Left kidney (tissue), 1 donor: ENCODE measurements at regions not wholly inside any gene's neighbourhood (a gene's known extent, or its start where the extent isn't known, plus 50 kb on each side); places are given as distances from the start of the nearest gene placed in this dataset.
"Not testable (repeated sequence)": the region's sequence is repeated elsewhere in the genome, so short reads cannot be mapped to it uniquely, and the experiment has no call there.

Source experiments
- DNase-seq: peaks from one replicate; pipeline ENCODE4 v3.0.0-alpha.2; 2013

DNA sequence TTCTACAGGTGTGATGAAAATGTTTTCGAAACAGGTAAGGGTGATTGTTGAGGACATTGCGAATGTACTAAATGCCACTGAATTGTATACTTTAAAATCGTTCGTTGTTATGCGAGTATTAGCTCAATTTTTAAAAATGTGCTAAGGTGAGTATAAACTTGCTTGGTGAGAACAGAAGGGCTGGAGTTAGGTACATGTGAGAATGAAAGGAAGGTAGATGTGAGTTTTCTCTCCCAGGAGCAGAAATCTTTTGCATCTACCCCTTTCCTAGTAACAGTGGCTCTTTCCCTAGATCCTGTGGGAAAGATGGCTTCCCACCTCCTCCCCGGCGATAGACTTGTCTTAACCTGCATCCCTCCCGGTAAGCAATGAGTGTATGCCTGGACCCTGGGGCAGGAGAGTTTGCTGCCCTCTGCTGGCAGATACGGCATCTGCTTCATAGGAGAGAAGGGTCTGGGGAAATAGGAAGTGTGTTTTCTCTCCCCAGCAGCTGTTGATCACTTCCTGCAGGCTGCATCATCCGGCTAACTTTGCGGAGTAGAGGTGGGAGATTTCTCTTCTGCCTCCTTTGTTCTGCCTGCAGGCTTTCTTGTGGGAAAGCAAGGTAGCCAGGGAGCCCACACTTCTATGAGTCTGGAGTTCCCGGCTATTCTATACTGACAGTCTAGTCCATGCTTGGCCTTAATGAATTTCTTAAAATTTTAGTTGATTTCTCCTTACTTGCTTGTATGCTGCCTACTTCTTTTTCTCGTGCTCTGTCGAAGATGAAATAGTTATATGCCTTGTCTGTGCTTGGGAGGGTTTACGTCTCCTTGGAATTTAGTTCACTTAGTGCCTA, 373.3 kb upstream of the SEMA6A start:
- no peak for DNase-seq

DNA sequence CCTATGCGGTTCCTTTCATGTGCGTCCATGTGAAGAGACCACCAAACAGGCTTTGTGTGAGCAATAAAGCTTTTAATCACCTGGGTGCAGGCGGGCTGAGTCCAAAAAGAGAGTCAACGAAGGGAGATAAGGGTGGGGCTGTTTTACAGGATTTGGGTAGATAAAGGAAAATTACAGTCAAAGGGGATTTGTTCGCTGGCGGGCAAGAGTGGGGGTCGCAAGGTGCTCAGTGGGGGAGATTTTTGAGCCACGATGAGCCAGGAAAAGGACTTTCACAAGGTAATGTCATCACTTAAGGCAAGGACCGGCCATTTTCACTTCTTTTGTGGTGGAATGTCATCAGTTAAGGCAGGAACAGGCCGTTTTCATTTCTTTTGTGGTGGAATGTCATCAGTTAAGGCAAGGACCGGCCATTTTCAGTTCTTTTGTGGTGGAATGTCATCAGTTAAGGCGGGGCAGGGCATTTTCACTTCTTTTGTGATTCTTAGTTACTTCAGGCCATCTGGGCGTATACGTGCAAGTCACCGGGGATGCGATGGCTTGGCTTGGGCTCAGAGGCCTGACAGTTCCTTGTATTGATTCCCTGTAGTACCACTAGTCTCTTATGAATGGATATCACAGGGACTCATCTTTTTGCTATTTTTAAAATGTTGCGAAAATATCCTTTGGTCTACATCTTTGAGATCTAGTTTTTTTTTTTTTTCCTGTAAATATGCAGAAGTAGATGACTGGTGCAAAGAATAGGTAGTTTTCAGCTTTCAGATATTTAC, 371.2 kb upstream of the SEMA6A start:
- DNase-seq: not testable (repeated sequence)

DNA sequence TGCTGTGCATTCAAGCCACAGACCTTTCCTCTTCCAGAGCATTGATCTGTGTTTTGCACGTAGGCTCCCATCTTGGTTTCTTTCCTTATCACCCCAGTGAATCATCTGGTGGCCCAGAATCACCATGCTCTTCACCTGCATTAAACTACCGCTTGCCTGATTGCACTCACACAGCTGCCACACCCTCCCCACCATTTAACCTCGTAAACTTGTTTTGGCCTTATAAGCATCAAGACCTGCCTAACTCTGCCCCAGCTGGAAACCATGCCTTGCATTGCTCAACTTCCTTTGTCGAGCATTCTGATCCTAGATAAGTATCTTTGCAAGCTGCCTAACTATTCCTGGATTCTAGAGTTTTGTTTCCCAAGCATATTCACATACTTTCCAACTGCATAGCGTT, 369.6 kb upstream of the SEMA6A start:
- no peak for DNase-seq

DNA sequence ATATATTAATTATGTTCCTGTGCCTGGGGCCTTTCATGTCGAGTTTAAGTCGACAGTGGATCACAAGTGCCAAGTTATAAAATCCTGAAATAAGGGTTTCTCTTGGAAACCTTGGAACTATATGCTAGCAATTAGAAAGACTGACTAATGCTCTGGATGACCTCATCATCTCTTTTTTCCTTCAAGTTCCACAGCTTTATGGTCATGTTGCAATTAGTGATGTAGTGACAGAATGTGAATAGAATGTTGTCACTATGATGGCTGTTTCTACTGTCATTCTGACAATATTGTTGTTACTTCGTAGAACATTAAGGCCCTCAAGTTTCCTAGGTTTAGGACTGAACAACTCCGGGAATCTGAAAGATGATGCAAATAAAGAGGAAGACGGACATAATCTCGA, 368.0 kb upstream of the SEMA6A start:
- no peak for DNase-seq

DNA sequence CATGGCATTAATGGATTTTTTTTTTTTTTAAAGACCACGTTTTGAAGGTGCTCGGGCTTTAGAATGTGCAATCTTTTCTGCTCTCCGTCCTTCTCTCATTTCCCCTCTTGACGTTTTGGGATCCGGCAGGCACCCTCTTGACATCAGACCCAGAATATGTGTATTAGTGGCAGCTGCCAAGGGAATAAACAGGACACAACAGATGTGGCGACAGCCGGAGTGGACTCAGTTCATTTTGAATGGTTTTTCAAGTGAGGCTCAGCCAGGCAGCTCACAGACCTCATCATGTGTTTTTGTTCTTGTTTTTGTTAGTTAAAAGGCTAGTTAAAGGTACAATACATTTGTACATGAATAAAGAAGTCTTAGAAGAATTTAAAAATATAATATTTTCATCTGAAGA, 365.0 kb upstream of the SEMA6A start:
- no peak for DNase-seq

DNA sequence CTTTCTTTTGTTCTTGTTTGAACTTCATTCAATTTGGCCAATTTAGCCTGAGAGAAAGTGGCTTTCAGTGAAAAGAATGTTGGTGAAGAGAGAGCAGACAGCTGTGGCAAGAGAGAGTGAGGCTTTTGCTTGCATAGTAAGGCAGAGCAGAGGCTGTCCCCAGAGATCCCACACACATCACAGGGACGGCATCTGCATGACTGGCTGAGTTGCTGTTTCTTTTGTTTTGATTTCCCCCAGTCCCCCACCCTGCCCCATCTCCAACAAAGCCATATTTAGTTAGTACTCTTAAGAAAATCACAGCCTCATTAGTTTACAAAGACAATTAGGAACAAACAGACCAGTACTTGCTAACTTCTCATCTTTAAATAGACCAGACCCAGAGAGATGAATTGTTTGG, 363.9 kb upstream of the SEMA6A start:
- DNase-seq: no peak

DNA sequence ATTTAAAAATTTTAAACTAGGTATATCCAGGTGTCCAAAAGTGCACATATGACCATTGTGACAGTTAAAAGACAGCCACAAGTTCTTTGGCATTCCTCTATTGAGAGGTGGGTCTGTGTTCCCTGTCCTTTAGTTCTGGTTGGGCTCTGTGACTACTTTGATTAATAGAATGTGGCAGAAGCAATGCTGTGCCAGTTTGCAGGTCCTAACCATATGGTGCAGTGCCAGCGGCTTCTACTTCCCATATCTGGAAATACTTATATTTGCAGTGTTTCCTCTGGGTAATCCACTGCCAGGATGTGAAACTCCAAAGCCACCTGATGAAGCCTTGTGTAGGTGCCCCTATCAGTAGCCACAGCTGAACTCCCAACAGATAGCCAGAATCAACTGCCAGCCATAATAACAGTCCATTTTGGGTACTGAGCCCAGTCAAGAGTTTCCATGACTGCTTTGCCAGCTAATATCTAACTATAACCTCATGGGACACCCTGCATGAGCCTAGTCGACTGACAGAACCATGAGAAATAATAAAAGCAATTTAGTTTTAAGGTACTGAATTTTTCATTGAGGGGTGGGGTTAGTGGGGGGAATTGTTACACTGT, 361.0 kb upstream of the SEMA6A start:
- DNase-seq: no peak

DNA sequence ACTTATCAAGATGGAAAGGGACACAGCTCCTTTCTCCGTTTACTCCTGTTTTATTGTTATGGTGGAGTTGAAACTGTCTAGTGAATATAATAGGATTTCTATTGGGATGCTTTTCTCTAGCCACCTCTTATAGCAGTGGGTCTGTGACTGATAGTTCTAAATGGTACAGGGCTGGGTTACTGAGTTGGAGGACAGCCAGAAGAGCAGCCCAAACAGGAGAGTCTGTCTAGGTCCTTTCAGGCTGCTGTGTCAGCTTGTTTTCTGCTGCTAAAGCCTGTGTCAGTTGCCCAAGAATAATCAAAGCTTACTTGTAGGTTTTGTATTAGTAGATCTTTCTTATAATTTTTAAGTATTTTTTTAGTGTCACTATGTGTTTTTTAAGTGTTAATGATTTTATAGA, 356.0 kb upstream of the SEMA6A start:
- DNase-seq: no peak

DNA sequence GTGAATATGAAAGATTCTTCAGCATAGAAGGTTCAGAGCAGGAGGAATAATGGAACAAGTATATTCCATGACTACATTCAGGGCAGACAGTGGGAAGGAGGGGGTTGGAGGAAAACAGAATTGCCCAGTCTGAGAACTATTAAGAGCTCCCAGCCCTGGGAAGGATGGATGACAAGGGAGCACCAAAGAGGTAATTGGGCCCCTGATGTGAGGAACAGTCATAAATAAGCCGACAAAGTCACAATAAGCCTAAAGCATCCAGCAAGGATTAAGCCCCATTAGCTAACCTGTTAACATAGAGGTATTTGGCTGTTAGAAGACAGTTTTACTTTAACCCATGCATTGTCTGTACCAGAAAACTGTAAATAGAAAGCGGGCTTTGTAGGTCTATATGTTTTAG, 348.7 kb upstream of the SEMA6A start:
- no peak for DNase-seq

DNA sequence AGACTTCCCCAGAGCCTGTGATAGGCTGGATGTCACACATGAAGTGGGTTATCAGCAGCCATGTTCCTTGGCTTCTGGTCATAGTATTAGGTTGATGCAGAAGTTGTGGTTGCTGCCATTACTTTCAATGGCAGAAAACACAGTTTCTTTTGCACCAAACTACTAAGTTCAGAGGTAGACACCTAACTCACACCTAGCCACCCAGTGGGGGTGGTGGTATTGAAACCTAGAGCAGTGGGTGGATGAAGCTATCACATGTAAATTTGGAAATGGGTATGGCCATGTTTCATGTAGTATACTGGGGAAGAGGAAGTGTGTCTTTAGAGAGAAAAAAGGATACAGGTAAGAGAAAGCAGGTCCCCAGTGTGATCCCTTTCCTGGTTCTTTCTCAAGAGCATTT, 347.9 kb upstream of the SEMA6A start:
- no peak for DNase-seq

DNA sequence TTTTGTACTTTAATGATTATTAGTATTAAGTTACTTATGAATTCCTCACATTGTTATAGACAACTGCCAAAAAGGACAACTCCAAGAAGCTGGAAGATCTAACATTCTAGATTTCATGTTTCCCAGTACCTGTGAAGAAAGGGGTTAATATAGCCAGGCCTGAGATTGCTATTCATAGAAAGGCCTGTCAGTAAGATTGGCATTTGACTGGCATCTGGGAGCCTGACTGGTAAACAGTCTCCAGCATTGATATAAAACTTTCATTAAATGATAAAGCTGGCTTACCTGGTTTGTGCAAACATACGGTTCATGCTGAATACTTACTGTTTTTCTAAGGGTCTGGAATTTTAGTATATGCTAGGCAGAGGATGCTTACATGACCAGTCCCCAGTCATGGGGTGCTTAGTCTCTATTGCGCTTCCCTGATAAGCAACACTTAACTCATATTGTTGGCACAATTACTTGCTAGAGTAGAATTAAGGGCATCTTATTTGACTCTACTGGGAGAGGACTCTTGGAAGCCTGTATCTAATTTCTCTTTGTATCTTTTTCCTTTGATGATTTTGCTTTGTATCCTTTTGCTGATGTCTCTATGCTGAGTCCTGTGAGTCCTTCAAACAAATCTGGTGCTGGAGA, 340.4 kb upstream of the SEMA6A start:
- DNase-seq: no peak

DNA sequence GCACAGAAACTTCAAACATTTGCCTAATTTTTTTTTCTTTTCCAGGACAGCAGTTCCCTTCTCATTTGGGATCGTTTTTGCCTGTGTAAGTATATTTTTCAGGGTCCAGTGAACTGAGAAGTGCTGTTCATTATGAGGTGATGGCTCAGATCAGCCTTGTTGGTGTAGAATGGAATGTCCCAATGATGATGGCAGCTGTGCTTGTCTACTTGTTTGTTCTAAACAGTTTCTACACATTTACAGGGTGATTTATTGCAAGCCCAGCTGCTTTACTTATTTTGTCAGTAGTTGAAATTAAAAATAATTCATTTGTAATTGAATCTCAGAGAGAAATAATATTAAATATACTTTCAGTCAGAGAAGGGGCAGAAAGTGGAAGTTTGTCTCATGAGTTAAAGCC, 337.6 kb upstream of the SEMA6A start:
- DNase-seq: no peak

DNA sequence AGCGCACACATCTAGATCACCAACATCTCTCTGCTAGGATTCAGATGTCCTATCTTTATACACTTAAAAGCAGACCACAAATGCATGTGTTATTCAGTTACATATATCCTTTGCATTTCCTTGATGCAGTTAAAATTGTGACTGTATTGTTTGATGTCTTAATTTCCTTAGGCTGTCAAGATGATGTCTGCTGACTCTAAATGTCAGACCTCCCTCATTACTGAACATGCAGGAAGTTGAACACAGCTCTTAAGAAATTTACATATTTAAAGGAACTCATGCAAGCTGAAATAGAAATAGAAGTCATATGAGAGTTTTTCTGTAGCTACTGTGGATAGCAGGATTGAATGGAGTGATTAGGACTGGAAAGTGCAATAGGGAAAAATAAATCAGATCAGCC, 336.5 kb upstream of the SEMA6A start:
- no peak for DNase-seq

DNA sequence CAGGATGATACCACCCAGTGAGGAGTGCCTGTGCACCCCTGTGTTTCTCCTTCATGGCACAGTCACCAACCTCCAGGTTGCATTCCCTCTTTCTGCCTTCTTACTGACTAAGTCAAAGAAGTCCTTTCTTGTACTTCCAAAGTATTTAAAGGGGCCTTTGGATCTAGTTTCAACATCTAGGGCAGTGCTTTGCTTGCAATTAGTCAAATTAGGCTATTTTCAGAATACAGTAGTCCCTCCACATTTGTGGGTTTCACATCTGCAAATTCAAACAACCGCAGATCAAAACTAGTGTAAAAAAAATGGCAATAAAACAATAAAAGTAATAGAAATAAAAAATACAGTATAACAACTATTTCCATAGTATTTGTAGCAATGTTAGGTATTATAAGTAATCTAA, 333.9 kb upstream of the SEMA6A start:
- DNase-seq: no peak

DNA sequence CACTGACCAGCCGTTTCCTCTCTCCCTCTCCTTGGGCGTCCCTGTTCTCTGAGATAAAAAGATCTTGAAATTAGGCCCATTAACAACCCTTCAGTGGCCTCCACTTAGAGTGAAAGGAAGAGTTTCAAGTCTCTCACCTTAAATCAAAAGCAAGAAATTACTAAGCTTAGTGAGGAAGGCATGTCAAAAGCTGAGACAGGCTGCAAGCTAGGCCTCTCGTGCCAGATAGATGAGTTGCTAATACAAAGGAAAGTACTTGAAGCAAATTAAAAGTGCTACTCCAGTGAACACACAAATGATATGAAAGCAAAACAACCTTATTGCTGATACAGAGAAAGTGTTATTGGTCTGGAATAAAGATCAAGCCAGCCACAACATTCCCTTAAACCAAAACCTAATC, 331.3 kb upstream of the SEMA6A start:
- no peak for DNase-seq

DNA sequence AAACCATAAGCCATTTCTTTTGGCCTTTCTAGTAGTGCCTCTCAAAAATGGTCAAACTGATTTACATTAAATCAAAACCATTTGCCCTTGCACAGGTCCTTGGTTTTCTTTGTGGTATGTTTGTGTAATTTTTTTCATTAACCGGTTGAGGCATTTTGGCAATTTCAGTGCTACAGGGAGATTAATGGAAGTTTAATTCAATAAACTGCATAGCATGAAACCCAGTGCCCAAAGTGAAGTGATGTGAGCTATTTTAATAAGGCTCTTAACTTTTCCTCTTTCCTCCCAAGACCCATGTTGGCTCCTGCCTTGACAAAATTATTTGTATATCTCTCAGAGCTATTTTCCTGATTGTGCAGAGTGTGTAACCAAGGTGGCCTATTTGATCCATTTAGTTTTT, 326.2 kb upstream of the SEMA6A start:
- no peak for DNase-seq

DNA sequence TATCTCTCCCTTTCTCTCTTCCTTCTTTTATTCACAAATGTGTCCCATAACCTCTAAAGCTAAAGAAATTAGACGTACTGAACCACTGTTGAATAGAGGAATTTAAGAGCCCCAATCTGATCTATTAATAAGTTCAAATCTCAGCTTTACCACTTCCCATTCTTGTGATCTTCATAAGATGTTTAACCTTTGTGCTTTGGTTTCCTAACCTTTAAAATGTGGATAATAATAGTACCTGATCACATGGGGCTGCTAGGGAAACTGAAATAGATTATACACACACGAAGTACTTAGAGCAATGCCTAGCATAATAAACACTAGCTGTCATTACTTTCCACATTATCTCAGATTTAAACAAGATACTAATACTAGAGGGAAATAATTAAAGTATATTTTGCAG, 324.3 kb upstream of the SEMA6A start:
- DNase-seq: no peak

DNA sequence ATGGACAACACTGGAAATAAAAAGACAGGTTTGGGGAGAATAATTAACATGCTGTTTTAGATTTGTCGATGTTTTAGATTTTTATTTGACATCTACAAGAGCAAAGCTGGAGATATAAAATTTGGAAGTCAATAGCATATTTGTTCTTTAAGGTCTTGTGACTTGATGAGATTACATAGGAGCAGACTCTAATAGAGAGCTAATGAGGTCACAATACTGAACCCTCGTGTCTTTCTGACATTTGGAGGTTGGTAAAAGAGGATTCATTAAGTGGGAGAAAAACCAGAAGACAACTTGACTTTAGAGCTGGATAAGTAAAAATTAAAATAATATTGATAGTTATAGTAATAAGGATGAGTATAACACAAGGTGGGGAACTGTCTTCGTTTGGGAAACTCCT, 322.7 kb upstream of the SEMA6A start:
- DNase-seq: no peak

DNA sequence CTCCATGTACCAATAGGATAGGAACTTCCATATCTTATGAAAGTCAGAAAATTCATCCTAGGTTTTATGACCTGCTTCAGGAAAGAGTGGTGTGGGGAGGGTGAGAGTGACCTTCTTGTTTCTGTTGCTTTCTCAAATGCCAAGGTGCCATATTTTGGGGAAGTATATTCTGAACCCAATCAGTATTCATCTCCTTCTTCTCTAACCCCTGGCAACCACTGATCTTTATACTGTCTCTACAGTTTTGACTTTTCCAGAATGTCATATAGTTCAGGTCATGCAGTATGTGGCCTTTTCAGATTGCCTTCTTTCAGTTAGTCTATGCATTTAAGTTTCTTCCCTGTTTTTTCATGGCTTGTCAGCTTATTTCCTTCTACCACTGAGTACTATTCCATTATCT, 321.4 kb upstream of the SEMA6A start:
- no peak for DNase-seq

DNA sequence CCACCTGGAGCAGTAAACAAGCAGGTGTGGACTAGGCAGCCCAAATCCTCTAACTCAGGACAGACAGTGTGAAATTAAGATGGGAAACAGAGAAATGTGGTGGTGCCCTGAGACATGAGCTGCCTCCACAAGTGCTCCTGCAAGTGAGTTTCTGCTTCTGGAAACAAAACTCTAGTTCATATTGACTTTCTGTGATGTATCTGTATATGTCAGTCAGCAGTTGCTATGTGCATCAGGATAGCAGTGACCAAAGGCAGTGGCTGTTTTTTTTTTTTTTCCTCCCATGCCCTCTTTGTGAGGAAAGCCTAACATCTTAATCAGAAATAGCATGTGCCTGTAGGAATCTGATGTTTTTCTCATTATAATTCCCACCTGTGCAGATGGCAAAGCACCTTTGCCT, 318.4 kb upstream of the SEMA6A start:
- DNase-seq: no peak

DNA sequence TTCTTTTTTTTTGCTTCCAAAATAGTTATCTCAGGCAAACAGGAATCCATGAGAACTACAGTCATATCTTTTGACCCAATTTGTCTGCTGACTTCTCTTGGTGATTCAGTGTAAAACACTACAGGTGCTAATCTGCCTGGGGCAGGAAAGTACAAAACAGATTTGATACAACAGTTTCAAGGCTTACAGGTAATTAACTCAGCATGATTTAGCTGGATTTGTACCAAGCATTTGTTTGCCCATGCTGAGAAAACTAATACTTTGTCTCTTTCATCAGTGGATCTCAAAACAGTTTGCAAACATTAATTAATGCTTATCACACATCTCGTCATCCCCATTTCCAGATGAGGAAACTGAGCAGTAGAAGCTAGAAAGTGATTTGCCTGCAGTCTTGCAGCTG, 312.5 kb upstream of the SEMA6A start:
- no peak for DNase-seq

DNA sequence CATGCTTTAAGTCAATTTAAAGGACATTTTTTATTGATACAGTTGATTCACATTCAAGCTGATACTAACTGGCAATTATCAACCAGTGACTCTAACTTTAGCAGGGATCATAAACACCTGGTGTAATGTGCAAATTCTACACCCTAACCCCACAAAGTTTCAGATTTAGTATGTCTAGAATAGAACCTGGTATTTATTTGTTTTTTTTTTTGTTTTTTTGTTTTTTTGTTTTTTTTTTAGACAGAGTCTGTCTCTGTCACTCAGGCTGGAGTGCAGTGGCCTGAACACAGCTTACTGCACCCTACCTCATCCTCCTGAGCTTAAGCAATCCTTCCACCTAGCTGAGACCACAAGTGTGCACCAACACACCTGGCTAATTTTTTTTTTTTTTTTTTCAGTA, 311.2 kb upstream of the SEMA6A start:
- DNase-seq: no peak

DNA sequence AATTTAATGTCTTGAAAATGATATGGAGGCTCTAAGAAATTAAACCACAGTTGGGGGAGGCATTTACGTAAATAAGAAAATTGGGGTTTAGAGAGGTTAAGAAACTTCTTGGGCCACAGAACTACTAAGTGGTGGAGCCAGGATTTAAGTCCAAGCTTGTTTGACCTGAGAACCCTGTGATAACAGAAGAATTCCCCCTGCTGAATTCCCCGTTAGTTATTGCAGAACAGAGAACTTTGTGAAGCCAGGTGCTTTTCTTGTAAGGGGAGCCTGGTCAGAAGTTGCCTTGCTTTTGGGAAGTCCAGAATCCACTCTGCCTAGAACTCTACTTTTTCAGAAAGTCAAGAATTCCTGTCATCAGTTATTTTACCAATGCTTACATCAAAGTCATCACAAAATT, 309.3 kb upstream of the SEMA6A start:
- no peak for DNase-seq
